Gastroesophageal sphincter (tissue), 3 donors: ENCODE measurements at regions not wholly inside any gene's neighbourhood (a gene's known extent, or its start where the extent isn't known, plus 50 kb on each side); places are given as distances from the start of the nearest gene placed in this dataset.

ENCODE experiments used
- CTCF ChIP-seq, 4 experiments: fragments of 200-600 bp in 2 of 4; fragments of 450-650 bp in 2 of 4; sonication (generic) in 1 of 4; IDR thresholded peaks; one replicate each; pipeline ENCODE4 v1.5.1; 2017 to 2019; ENCODE audit warnings: antibody characterized with exemption in 4 of 4, mild to moderate bottlenecking in 2 of 4, moderate library complexity in 2 of 4
- POLR2A ChIP-seq, 2 donors: fragments of 450-650 bp; IDR thresholded peaks; one replicate each; pipeline ENCODE4 v1.6.1; 2017; ENCODE audit warnings: antibody characterized with exemption in 2 of 2, mild to moderate bottlenecking in 2 of 2, moderate library complexity in 1 of 2

GRCh38 chrX:98646351-98646750, 1762.6 kb downstream of the RPA4 start:
- TF ChIP-seq CTCF (IDR thresholded peaks at IDR 0.05) (no peak), POLR2A (IDR thresholded peaks at IDR 0.05) (no peak)
